PC-9 (cell line): ENCODE measurements at regions not wholly inside any gene's neighbourhood (a gene's known extent, or its start where the extent isn't known, plus 50 kb on each side); places are given as distances from the start of the nearest gene placed in this dataset.

Source experiments
- CTCF ChIP-seq: fragments of 200-600 bp; sonication (generic); conservative IDR thresholded peaks from 2 replicates; pipeline ENCODE4 v1.6.1; 2017; ENCODE audit warnings: mixed run types, antibody characterized with exemption, mild to moderate bottlenecking, moderate library complexity
- EZH2 ChIP-seq: fragments of 200-600 bp; sonication (generic); IDR thresholded peaks from 2 replicates; pipeline ENCODE4 v1.8.0; 2017; ENCODE audit warnings: antibody characterized with exemption, low read depth

- no peak for TF ChIP-seq CTCF
- no peak for TF ChIP-seq EZH2
Observed at GRCh38 chr12:105570944-105571343, 240.5 kb downstream of the C12orf75 start.
